ENCODE measurements at regions not wholly inside any gene's neighbourhood (a gene's known extent, or its start where the extent isn't known, plus 50 kb on each side); places are given as distances from the start of the nearest gene placed in this dataset.

DNA sequence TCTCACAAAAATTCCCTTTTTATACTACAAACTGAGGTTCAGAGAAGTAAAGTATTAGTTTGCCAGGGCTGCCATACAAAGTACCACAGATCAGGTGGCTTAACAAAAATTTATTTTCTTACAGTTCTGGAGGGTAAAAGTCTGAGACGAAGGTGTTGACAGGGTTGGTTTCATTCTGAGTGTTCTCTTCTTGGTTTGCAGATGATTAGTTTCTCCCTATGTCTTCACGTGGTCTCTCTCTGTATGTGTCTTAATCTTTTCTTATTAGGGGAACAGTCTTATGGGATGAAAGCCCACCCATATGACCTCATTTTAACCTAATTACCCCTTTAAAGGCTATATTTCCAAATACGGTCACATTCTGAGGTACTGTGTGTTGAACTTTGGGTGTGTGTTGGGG, 274.2 kb downstream of the BRINP1 start:
- TF ChIP-seq, protein P1, sequence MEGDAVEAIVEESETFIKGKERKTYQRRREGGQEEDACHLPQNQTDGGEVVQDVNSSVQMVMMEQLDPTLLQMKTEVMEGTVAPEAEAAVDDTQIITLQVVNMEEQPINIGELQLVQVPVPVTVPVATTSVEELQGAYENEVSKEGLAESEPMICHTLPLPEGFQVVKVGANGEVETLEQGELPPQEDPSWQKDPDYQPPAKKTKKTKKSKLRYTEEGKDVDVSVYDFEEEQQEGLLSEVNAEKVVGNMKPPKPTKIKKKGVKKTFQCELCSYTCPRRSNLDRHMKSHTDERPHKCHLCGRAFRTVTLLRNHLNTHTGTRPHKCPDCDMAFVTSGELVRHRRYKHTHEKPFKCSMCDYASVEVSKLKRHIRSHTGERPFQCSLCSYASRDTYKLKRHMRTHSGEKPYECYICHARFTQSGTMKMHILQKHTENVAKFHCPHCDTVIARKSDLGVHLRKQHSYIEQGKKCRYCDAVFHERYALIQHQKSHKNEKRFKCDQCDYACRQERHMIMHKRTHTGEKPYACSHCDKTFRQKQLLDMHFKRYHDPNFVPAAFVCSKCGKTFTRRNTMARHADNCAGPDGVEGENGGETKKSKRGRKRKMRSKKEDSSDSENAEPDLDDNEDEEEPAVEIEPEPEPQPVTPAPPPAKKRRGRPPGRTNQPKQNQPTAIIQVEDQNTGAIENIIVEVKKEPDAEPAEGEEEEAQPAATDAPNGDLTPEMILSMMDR (IDR thresholded peaks at IDR 0.05): no peak
- TF ChIP-seq EP300 (IDR thresholded peaks at IDR 0.05): no peak
- TF ChIP-seq POLR2A (IDR thresholded peaks at IDR 0.05): no peak
- no peak for TF ChIP-seq POLR2AphosphoS5 (IDR thresholded peaks at IDR 0.05)
